ENCODE measurements at regions not wholly inside any gene's neighbourhood (a gene's known extent, or its start where the extent isn't known, plus 50 kb on each side); places are given as distances from the start of the nearest gene placed in this dataset.
"Not testable (repeated sequence)": the region's sequence is repeated elsewhere in the genome, so short reads cannot be mapped to it uniquely, and the experiment has no call there.

GRCh38 chr2:36013064-36013463 lies 342.5 kb upstream of the CRIM1 start:
- H3K27me3 Mint-ChIP-seq, result peaks cover 5% of the 10 kb centered on the region
- no peak for DNase-seq
- H3K27ac Mint-ChIP-seq, result no peak overlapping the region
- H3K4me3 Mint-ChIP-seq, result no peak overlapping the region
- ATAC-seq, result no peak
- no peaks in the 10 kb centered on the region for H3K4me1 Mint-ChIP-seq
- H3K36me3 Mint-ChIP-seq (ENCODE audit: low read depth), result no peaks in the 10 kb centered on the region
- H3K9me3 Mint-ChIP-seq, result no peaks in the 10 kb centered on the region

GRCh38 chr2:36006444-36006843 lies 349.1 kb upstream of the CRIM1 start:
- H3K4me1 Mint-ChIP-seq, result peaks cover 6% of the 10 kb centered on the region
- no peak overlapping the region for H3K4me3 Mint-ChIP-seq
- no peaks in the 10 kb centered on the region for H3K27me3 Mint-ChIP-seq
- DNase-seq, result no peak
- no peak for ATAC-seq
- no peaks in the 10 kb centered on the region for H3K9me3 Mint-ChIP-seq
- no peak overlapping the region for H3K27ac Mint-ChIP-seq
- no peaks in the 10 kb centered on the region for H3K36me3 Mint-ChIP-seq (ENCODE audit: low read depth)

GRCh38 chr2:36002941-36003340 lies 352.6 kb upstream of the CRIM1 start:
- Mint-ChIP-seq H3K36me3 (ENCODE audit: low read depth) (no peaks in the 10 kb centered on the region), H3K27ac (no peak overlapping the region), H3K4me1 (peaks cover 6% of the 10 kb centered on the region)

GRCh38 chr2:35997488-35997887 lies 358.1 kb upstream of the CRIM1 start:
- Mint-ChIP-seq H3K4me1 (no peaks in the 10 kb centered on the region), H3K9me3 (peaks cover 8% of the 10 kb centered on the region), H3K27ac (no peak overlapping the region), H3K36me3 (ENCODE audit: low read depth) (no peaks in the 10 kb centered on the region), H3K27me3 (no peaks in the 10 kb centered on the region), H3K4me3 (no peak overlapping the region)
- DNase-seq (no peak), ATAC-seq (peak; percentile 82)

More at GRCh38 chr2:36002941-36003340, 352.6 kb upstream of the CRIM1 start:
- no peak for DNase-seq
- no peaks in the 10 kb centered on the region for H3K9me3 Mint-ChIP-seq
- no peaks in the 10 kb centered on the region for H3K27me3 Mint-ChIP-seq
- no peak overlapping the region for H3K4me3 Mint-ChIP-seq
- no peak for ATAC-seq

GRCh38 chr2:35989503-35989902 lies 366.1 kb upstream of the CRIM1 start:
- H3K4me3 Mint-ChIP-seq, result no peak overlapping the region
- DNase-seq (no peak), ATAC-seq (peak; percentile 40)
- H3K36me3 Mint-ChIP-seq (ENCODE audit: low read depth), result no peaks in the 10 kb centered on the region
- H3K27ac Mint-ChIP-seq, result no peak overlapping the region
- H3K9me3 Mint-ChIP-seq, result peaks cover 3% of the 10 kb centered on the region
- H3K4me1 Mint-ChIP-seq, result no peaks in the 10 kb centered on the region
- no peaks in the 10 kb centered on the region for H3K27me3 Mint-ChIP-seq

- Mint-ChIP-seq H3K27me3 (no peaks in the 10 kb centered on the region), H3K27ac (no peak overlapping the region), H3K4me1 (no peaks in the 10 kb centered on the region), H3K9me3 (no peaks in the 10 kb centered on the region), H3K36me3 (ENCODE audit: low read depth) (no peaks in the 10 kb centered on the region), H3K4me3 (no peak overlapping the region)
- DNase-seq, result no peak
- no peak for ATAC-seq
These were observed 366.5 kb upstream of the CRIM1 start for GRCh38 chr2:35989040-35989439.

GRCh38 chr2:35986871-35987270 lies 368.7 kb upstream of the CRIM1 start:
- Mint-ChIP-seq H3K4me1 (no peaks in the 10 kb centered on the region), H3K36me3 (ENCODE audit: low read depth) (no peaks in the 10 kb centered on the region), H3K27me3 (no peaks in the 10 kb centered on the region), H3K9me3 (no peaks in the 10 kb centered on the region), H3K4me3 (no peak overlapping the region), H3K27ac (no peak overlapping the region)
- ATAC-seq (no peak), DNase-seq (no peak)

GRCh38 chr2:35978218-35978617 lies 377.4 kb upstream of the CRIM1 start:
- H3K27me3 Mint-ChIP-seq, result no peaks in the 10 kb centered on the region
- no peaks in the 10 kb centered on the region for H3K36me3 Mint-ChIP-seq (ENCODE audit: low read depth)
- peaks cover 8% of the 10 kb centered on the region for H3K4me1 Mint-ChIP-seq
- DNase-seq (no peak), ATAC-seq (no peak)
- no peak overlapping the region for H3K4me3 Mint-ChIP-seq
- H3K9me3 Mint-ChIP-seq, result no peaks in the 10 kb centered on the region
- no peak overlapping the region for H3K27ac Mint-ChIP-seq

GRCh38 chr2:35976611-35977010 lies 379.0 kb upstream of the CRIM1 start:
- H3K9me3 Mint-ChIP-seq, result no peaks in the 10 kb centered on the region
- H3K27ac Mint-ChIP-seq, result no peak overlapping the region
- H3K4me1 Mint-ChIP-seq, result peaks cover 8% of the 10 kb centered on the region
- DNase-seq (no peak), ATAC-seq (peak; percentile 57)
- no peaks in the 10 kb centered on the region for H3K36me3 Mint-ChIP-seq (ENCODE audit: low read depth)
- no peak overlapping the region for H3K4me3 Mint-ChIP-seq
- H3K27me3 Mint-ChIP-seq, result peaks cover 3% of the 10 kb centered on the region

GRCh38 chr2:35973737-35974132 lies 381.8 kb upstream of the CRIM1 start:
- no peaks in the 10 kb centered on the region for H3K9me3 Mint-ChIP-seq
- ATAC-seq, result no peak
- peaks cover 5% of the 10 kb centered on the region for H3K4me1 Mint-ChIP-seq
- no peak overlapping the region for H3K27ac Mint-ChIP-seq
- no peak for DNase-seq
- H3K27me3 Mint-ChIP-seq, result peaks cover 10% of the 10 kb centered on the region
- H3K36me3 Mint-ChIP-seq (ENCODE audit: low read depth), result no peaks in the 10 kb centered on the region
- H3K4me3 Mint-ChIP-seq, result no peak overlapping the region

- Mint-ChIP-seq H3K4me3 (no peak overlapping the region), H3K4me1 (peaks cover 4% of the 10 kb centered on the region), H3K27ac (no peak overlapping the region), H3K9me3 (no peaks in the 10 kb centered on the region), H3K27me3 (peaks cover 10% of the 10 kb centered on the region), H3K36me3 (ENCODE audit: low read depth) (no peaks in the 10 kb centered on the region)
- ATAC-seq, result no peak
- DNase-seq, result no peak
These were observed 382.3 kb upstream of the CRIM1 start for GRCh38 chr2:35973132-35973736.

GRCh38 chr2:35963824-35964223 lies 391.8 kb upstream of the CRIM1 start:
- H3K27me3 Mint-ChIP-seq, result peaks cover under 1% of the 10 kb centered on the region
- no peak for ATAC-seq
- H3K4me3 Mint-ChIP-seq, result no peak overlapping the region
- H3K36me3 Mint-ChIP-seq (ENCODE audit: low read depth), result no peaks in the 10 kb centered on the region
- H3K4me1 Mint-ChIP-seq, result no peaks in the 10 kb centered on the region
- no peak for DNase-seq
- no peak overlapping the region for H3K27ac Mint-ChIP-seq
- H3K9me3 Mint-ChIP-seq, result no peaks in the 10 kb centered on the region

- no peak for DNase-seq
- no peaks in the 10 kb centered on the region for H3K27me3 Mint-ChIP-seq
- ATAC-seq, result no peak
- H3K4me3 Mint-ChIP-seq, result no peak overlapping the region
- H3K36me3 Mint-ChIP-seq (ENCODE audit: low read depth), result no peaks in the 10 kb centered on the region
- no peaks in the 10 kb centered on the region for H3K9me3 Mint-ChIP-seq
- no peaks in the 10 kb centered on the region for H3K4me1 Mint-ChIP-seq
- H3K27ac Mint-ChIP-seq, result no peak overlapping the region
These were observed 392.2 kb upstream of the CRIM1 start for GRCh38 chr2:35963357-35963756.

GRCh38 chr2:35962585-35963146 lies 392.9 kb upstream of the CRIM1 start:
- Mint-ChIP-seq H3K27ac (no peak overlapping the region), H3K4me1 (no peaks in the 10 kb centered on the region), H3K36me3 (ENCODE audit: low read depth) (no peaks in the 10 kb centered on the region), H3K27me3 (no peaks in the 10 kb centered on the region), H3K4me3 (no peak overlapping the region), H3K9me3 (no peaks in the 10 kb centered on the region)
- DNase-seq, result no peak
- ATAC-seq, result no peak

GRCh38 chr2:35960596-35960995 lies 395.0 kb upstream of the CRIM1 start:
- Mint-ChIP-seq H3K27ac (no peak overlapping the region), H3K27me3 (no peaks in the 10 kb centered on the region), H3K36me3 (ENCODE audit: low read depth) (no peaks in the 10 kb centered on the region), H3K4me3 (no peak overlapping the region), H3K4me1 (no peaks in the 10 kb centered on the region), H3K9me3 (no peaks in the 10 kb centered on the region)
- no peak for ATAC-seq
- no peak for DNase-seq

GRCh38 chr2:35957053-35957452 lies 398.5 kb upstream of the CRIM1 start:
- not testable (repeated sequence) for ATAC-seq; H3K27me3 Mint-ChIP-seq; H3K4me3 Mint-ChIP-seq; H3K4me1 Mint-ChIP-seq; DNase-seq; H3K27ac Mint-ChIP-seq; H3K9me3 Mint-ChIP-seq; H3K36me3 Mint-ChIP-seq (ENCODE audit: low read depth)
